ENCODE measurements at regions not wholly inside any gene's neighbourhood (a gene's known extent, or its start where the extent isn't known, plus 50 kb on each side); places are given as distances from the start of the nearest gene placed in this dataset.

DNA sequence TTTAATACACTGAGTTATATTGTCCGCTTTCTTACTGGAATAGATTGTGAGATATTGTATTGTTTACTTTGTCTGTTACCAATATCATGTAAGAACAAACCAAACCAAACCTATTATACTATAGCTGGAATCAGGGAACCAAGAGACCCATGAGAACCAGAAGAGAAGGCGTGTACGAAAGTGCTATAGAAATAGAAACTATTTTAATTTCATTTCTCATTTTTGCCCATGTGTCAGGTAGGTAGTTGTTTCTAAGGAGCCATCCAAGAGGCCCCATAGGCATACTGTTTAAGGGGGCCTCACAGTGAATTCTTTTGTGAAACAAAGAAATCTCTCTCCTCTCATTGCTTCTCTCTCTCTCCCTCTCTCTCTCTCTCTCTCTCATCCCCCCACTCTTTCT, 363.6 kb downstream of the RNF144A start:
- ChIA-PET POLR2A (no interaction called here), CTCF (interaction anchor here (1.4 kb wide), 1 partner anchor 172 kb away, joined by 3 read pairs; no protein-coding TSS in a partner anchor)
- TF ChIP-seq, protein P1, sequence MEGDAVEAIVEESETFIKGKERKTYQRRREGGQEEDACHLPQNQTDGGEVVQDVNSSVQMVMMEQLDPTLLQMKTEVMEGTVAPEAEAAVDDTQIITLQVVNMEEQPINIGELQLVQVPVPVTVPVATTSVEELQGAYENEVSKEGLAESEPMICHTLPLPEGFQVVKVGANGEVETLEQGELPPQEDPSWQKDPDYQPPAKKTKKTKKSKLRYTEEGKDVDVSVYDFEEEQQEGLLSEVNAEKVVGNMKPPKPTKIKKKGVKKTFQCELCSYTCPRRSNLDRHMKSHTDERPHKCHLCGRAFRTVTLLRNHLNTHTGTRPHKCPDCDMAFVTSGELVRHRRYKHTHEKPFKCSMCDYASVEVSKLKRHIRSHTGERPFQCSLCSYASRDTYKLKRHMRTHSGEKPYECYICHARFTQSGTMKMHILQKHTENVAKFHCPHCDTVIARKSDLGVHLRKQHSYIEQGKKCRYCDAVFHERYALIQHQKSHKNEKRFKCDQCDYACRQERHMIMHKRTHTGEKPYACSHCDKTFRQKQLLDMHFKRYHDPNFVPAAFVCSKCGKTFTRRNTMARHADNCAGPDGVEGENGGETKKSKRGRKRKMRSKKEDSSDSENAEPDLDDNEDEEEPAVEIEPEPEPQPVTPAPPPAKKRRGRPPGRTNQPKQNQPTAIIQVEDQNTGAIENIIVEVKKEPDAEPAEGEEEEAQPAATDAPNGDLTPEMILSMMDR (IDR thresholded peaks at IDR 0.05; ENCODE audit: control extremely low read depth, extremely low read depth, low read depth, missing control alignments) = no peak

DNA sequence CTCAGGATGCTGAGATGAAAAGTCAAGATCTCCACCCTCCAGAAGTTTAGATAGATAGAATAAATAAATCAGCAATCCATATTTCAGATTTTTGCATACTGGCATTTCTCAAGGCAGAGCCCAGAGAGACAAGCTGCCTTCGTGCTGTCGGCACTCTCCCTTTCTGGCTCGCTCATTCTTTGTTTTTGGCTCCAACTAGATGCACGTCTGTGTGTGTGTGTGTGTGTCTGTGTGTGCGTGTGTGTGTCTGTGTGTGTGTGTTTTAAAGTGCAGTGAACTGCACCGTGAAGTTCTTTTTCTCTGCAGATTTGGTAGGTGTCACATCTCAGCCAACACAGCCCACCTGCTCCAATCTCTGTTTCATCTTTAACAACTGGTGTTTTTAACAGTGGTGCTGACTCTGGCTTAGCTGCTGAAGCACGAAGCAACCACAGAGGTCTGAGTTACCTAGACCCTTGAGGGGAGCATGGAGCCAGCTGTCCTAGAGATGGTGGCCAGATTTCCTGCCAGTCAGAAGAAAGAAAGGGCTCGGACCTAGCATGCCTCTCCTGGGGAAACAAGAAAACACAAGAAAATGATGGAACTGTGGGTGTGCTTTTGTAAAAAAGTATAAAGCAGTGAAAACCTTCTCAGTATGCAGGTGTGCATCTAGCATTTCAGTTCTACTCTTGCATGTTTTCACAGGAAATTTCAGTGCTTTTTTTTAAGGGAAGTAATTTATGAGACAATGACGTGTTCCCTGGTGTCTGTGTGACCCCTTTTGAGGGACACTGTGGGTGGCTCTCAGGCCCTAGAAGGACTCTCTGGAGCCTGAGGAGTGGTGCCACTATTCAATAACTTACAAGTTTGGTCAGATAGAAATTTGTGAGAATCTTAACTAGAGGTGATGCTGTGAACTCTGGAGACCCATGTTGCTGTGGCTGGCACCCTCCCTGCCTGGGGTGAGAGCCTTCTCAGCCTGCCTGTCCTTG, 364.3 kb downstream of the RNF144A start:
- ChIA-PET POLR2A (no interaction called here), CTCF (interaction anchor here (1.4 kb wide), 1 partner anchor 173 kb away, joined by 3 read pairs; no protein-coding TSS in a partner anchor)
- TF ChIP-seq, protein P1 (IDR thresholded peaks at IDR 0.05; ENCODE audit: control extremely low read depth, extremely low read depth, low read depth, missing control alignments) = no peak
- DNase-seq (ENCODE audit: extremely low spot score) = no peak

More for the DNA sequence above, 363.6 kb downstream of the RNF144A start:
- DNase-seq (ENCODE audit: extremely low spot score) = no peak

DNA sequence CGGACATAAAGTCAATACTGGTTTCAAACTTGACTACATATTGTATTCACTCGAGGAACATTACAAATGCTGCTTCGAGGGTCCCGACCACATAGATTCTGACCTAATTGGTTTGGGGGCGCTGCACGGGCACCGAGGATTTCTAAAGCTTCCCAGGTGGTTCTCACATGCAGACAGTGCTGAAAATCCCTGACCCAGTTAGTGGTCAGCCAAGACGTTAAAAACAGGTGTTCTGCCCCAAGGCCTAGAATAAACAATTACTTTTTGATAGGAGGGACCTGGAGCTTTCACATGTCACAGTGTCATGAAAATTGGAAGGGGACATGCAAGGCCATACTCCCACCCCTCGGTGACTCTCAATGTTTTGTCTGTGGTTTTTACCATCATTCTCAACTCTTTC, 368.9 kb downstream of the RNF144A start:
- ChIA-PET POLR2A (no interaction called here), CTCF (no interaction called here)
- no peak for DNase-seq (ENCODE audit: extremely low spot score)
- TF ChIP-seq, protein P1 (IDR thresholded peaks at IDR 0.05; ENCODE audit: control extremely low read depth, extremely low read depth, low read depth, missing control alignments) = no peak

DNA sequence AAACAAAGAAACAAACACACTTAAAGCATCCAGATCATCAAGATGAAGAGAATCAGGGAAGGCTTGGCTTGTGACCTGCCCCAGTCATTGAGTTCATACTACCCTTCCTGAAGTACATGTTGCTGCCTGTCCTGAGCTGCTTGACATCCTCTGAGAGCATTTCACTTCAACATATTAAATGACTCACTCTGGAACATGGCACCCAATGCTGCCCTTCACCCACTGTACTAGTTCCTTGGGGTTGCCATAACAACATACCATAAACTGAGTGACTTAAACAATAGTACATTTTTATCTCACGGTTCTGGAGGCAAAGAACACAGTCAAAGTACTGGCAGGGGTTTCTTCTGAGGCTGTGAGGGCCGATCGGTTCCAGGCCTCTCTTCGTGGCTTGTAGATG, 371.3 kb downstream of the RNF144A start:
- CTCF ChIA-PET = no interaction called here
- TF ChIP-seq, protein P1 (IDR thresholded peaks at IDR 0.05; ENCODE audit: control extremely low read depth, extremely low read depth, low read depth, missing control alignments) = no peak
- POLR2A ChIA-PET = no interaction called here
- no peak for DNase-seq (ENCODE audit: extremely low spot score)

DNA sequence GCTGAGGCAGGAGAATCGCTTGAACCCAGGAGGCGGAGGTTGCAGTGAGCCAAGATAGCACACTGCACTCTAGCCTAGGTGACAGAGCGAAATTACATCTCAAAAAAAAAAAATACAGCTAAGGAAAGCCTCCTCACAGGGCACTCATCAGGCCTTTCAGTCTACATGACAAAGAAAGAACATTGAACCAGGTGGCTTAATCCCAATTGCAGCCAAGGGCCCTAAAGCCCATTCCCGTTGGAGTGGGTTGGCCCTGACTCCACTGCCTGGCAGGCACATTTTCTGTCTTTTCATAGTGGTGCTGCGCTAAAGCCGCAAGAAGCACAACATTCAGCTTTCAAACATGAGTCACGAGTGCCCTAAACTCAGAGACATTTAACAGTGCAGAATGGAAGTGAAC, 372.5 kb downstream of the RNF144A start:
- CTCF ChIA-PET = no interaction called here
- POLR2A ChIA-PET = no interaction called here
- TF ChIP-seq, protein P1 (IDR thresholded peaks at IDR 0.05; ENCODE audit: control extremely low read depth, extremely low read depth, low read depth, missing control alignments) = no peak
- DNase-seq (ENCODE audit: extremely low spot score) = no peak

DNA sequence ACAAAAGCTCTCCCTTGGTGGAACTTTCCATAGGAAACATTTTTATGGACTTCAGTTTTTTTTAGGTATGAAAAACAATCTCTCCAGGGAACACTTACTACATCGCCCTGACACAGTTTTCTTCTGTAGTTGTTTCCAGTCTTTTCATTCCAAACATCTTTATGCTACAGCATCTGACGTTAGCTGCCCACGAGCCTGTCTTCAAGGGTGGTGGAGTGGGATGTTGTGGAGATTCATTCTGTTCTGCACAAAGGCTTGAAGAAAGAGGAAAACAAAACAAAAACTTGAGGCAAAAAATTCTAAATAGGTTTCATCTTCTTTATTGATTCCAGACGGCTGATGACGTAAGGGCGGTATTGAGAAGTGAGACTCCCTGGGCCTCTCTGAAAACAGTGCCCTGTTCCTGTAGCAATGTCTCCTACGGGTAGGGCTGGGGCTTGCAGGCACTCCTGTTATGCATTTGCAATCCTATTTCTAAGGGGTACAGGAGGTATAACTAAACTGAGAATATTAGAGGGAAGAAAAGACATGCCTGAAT, 375.0 kb downstream of the RNF144A start:
- ChIA-PET POLR2A (no interaction called here), CTCF (interaction anchor here (1.5 to 2.7 kb wide), 2 partner anchors 10 to 16 kb away, joined by 4 to 8 read pairs; no protein-coding TSS in a partner anchor)
- TF ChIP-seq, protein P1 (IDR thresholded peaks at IDR 0.05; ENCODE audit: control extremely low read depth, extremely low read depth, low read depth, missing control alignments) = no peak
- DNase-seq (ENCODE audit: extremely low spot score) = no peak
